DND-41 (cell line): ENCODE measurements at regions not wholly inside any gene's neighbourhood (a gene's known extent, or its start where the extent isn't known, plus 50 kb on each side); places are given as distances from the start of the nearest gene placed in this dataset.

Experiments used
- ATAC-seq: fragments of 200-7000 bp; cut with Tn5 transposase; 3 replicates; pipeline ENCODE4 v1.9.1; 2021; ENCODE audit warnings: low read depth; ENCODE audit not compliant: insufficient read depth
- DNase-seq: peaks from one replicate; pipeline ENCODE4 v3.0.0-alpha.2; 2020
- H2AFZ ChIP-seq: 2 replicates; pipeline ENCODE4 v1.6.0; 2012; ENCODE audit warnings: low read depth, low read length
- H3K27ac ChIP-seq: 2 replicates; pipeline ENCODE4 v1.5.1; 2012; ENCODE audit warnings: low read length, inconsistent platforms
- H3K27me3 ChIP-seq: fragments of 200-600 bp; sonication (generic); 2 replicates; pipeline ENCODE4 v1.6.0; 2012; ENCODE audit warnings: low read length, mild to moderate bottlenecking, inconsistent platforms; ENCODE audit not compliant: insufficient read depth, poor library complexity
- H3K36me3 ChIP-seq: 2 replicates; pipeline ENCODE4 v1.5.1; 2012; ENCODE audit warnings: low read length, inconsistent platforms; ENCODE audit not compliant: insufficient read depth
- H3K4me1 ChIP-seq: 2 replicates; pipeline ENCODE4 v1.5.1; 2012; ENCODE audit warnings: mild to moderate bottlenecking, low read length; ENCODE audit not compliant: insufficient read depth
- H3K4me2 ChIP-seq: 2 replicates; pipeline ENCODE4 v1.6.0; 2012; ENCODE audit warnings: mild to moderate bottlenecking, moderate library complexity, low read length, inconsistent platforms; ENCODE audit not compliant: insufficient read depth
- H3K4me3 ChIP-seq, 2 experiments: fragments of 200-600 bp in 1 of 2; shearing (Covaris generic) in 1 of 2; 2 replicates each; pipeline ENCODE4 v1.5.1; 2012 to 2016; ENCODE audit warnings: inconsistent platforms in 2 of 2, low read length in 2 of 2, mild to moderate bottlenecking in 2 of 2, low read depth in 1 of 2, moderate library complexity in 1 of 2
- H3K79me2 ChIP-seq: 2 replicates; pipeline ENCODE4 v1.6.0; 2012; ENCODE audit warnings: low read length, inconsistent platforms; ENCODE audit not compliant: insufficient read depth
- H3K9ac ChIP-seq: 2 replicates; pipeline ENCODE4 v1.6.0; 2012; ENCODE audit warnings: low read depth, mild to moderate bottlenecking, inconsistent platforms, low read length, moderate library complexity
- H3K9me3 ChIP-seq: 2 replicates; pipeline ENCODE4 v1.5.1; 2012; ENCODE audit warnings: low read length, moderate library complexity, mild to moderate bottlenecking, inconsistent platforms; ENCODE audit not compliant: insufficient read depth, severe bottlenecking
- H4K20me1 ChIP-seq: 2 replicates; pipeline ENCODE4 v1.6.0; 2012; ENCODE audit warnings: low read length; ENCODE audit not compliant: insufficient read depth
- EZH2 ChIP-seq: IDR thresholded peaks from 3 replicates; pipeline ENCODE4 v1.6.1; 2012; ENCODE audit warnings: borderline replicate concordance, low read depth, mild to moderate bottlenecking, moderate library complexity, low read length, inconsistent platforms; ENCODE audit not compliant: severe bottlenecking
- TF ChIP-seq, protein P1 (sequence below): IDR thresholded peaks from 2 replicates; pipeline ENCODE4 v1.5.1; 2012; ENCODE audit warnings: borderline replicate concordance, low read length, moderate library complexity, mild to moderate bottlenecking; ENCODE audit not compliant: poor library complexity, severe bottlenecking; ENCODE audit errors: extremely low read depth

DNA sequence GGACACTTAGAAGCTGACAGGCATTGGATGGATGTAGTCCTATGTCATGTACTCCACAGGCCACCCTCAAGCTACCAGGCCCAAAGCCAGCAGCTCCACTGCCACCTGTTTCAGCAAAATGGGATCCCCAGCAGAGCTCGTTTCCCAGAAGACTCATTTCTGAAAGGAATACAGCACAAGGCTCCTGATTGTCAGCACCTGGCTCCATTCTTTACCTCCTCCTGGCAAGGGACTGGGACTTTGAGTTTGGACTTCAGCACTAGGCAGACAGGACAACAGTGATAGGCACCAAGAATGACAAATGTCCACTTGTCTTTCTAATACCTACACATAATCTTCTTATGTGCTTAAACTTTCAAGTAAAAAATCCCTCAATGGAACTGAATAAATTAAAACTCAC lies 150.4 kb upstream of the RXFP2 start:
- no peak overlapping the region for H2AFZ ChIP-seq
- H3K36me3 ChIP-seq, result no peaks in the 10 kb centered on the region
- H3K4me1 ChIP-seq, result no peaks in the 10 kb centered on the region
- no peaks in the 10 kb centered on the region for H4K20me1 ChIP-seq
- DNase-seq (no peak), ATAC-seq (no peak)
- no peak overlapping the region for H3K4me3 ChIP-seq
- no peaks in the 10 kb centered on the region for H3K79me2 ChIP-seq
- H3K27me3 ChIP-seq, result no peaks in the 10 kb centered on the region
- H3K9me3 ChIP-seq, result no peaks in the 10 kb centered on the region
- H3K4me2 ChIP-seq, result no peak overlapping the region
- no peak for TF ChIP-seq EZH2
- TF ChIP-seq, protein P1, sequence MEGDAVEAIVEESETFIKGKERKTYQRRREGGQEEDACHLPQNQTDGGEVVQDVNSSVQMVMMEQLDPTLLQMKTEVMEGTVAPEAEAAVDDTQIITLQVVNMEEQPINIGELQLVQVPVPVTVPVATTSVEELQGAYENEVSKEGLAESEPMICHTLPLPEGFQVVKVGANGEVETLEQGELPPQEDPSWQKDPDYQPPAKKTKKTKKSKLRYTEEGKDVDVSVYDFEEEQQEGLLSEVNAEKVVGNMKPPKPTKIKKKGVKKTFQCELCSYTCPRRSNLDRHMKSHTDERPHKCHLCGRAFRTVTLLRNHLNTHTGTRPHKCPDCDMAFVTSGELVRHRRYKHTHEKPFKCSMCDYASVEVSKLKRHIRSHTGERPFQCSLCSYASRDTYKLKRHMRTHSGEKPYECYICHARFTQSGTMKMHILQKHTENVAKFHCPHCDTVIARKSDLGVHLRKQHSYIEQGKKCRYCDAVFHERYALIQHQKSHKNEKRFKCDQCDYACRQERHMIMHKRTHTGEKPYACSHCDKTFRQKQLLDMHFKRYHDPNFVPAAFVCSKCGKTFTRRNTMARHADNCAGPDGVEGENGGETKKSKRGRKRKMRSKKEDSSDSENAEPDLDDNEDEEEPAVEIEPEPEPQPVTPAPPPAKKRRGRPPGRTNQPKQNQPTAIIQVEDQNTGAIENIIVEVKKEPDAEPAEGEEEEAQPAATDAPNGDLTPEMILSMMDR, result no peak
- no peak overlapping the region for H3K27ac ChIP-seq
- H3K9ac ChIP-seq, result no peak overlapping the region

DNA sequence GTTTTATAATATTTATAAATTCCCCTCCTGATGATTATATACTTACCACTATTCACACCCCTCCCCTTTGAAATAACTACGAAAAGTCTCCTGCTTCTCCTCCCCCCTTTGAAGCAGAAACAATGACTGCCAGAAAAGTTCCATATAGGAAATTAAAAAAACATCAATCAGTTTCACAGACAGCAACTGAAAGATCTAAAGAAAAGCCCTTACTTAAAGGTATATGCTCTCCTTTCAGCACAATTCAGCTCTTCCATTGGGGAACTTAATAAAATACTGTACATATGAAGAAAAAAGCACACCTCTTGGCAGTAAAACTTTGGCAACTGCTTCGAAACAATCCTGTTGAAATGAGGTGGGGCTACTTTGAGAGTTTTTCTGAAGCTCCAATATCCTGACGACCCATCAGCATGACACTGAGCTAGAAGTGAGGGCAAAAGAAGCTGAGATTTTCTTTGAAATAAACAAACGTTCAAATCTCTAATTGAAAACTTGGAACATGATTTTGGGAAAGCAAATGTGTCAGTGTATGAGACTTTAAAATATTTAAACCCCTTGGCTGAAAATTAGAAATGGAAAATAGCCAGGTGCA lies 147.6 kb upstream of the RXFP2 start:
- Histone ChIP-seq H3K36me3 (no peaks in the 10 kb centered on the region), H3K27ac (no peak overlapping the region), H3K9me3 (no peaks in the 10 kb centered on the region), H3K4me3 (no peak overlapping the region), H3K9ac (no peak overlapping the region), H4K20me1 (no peaks in the 10 kb centered on the region), H3K4me2 (no peak overlapping the region), H3K79me2 (no peaks in the 10 kb centered on the region), H3K4me1 (no peaks in the 10 kb centered on the region), H2AFZ (no peak overlapping the region), H3K27me3 (peaks cover 2% of the 10 kb centered on the region)
- DNase-seq, result no peak
- TF ChIP-seq, protein P1, result no peak
- TF ChIP-seq EZH2, result no peak
- no peak for ATAC-seq

DNA sequence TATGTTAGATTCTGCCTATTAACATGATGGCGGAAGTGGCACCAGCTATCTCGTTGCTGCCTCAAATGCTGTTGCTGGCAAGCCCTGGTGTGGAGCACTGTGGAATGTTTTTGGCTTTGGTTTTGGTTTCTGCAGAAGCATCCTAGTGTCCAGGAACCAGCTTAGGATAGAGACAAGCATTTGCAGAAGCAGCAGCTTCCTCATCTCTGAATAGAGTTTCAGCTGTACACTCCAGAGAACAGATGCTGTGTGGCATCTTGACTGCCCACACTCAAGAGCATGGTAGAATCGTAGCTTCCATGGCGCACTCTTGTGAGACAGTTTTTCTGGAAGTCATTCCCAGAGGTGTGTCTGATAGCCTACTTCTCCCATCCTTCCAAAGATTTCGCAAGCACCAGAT lies 145.3 kb upstream of the RXFP2 start:
- Histone ChIP-seq H3K9ac (no peak overlapping the region), H2AFZ (no peak overlapping the region), H3K9me3 (no peaks in the 10 kb centered on the region), H3K27me3 (peaks cover 2% of the 10 kb centered on the region), H4K20me1 (no peaks in the 10 kb centered on the region), H3K4me2 (no peak overlapping the region), H3K27ac (no peak overlapping the region), H3K4me1 (no peaks in the 10 kb centered on the region), H3K4me3 (no peak overlapping the region), H3K36me3 (no peaks in the 10 kb centered on the region), H3K79me2 (no peaks in the 10 kb centered on the region)
- no peak for TF ChIP-seq EZH2
- TF ChIP-seq, protein P1, result no peak
- ATAC-seq (no peak), DNase-seq (no peak)

DNA sequence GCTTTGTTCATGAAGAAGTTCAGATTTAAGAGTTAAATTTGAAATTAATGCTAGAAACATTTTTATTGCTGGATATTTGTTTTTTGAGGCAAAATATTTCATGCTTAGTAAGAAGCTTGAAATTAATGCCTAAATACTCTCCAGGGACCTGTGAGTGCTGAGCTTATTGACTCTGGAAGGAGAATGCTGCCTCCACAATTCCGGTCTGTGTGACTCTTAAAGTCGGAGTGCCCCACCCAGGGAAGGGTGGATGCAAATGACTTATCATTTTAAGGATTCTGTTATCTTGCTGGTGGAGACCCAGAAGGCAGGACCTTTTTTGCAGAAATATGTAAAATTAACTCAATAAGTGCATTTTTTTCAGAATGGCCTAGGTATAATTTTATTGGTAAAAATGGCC lies 143.8 kb upstream of the RXFP2 start:
- Histone ChIP-seq H3K4me3 (no peak overlapping the region), H3K27ac (no peak overlapping the region)
- DNase-seq, result no peak

More for the DNA sequence above, 143.8 kb upstream of the RXFP2 start:
- TF ChIP-seq, protein P1, result no peak
- no peak for TF ChIP-seq EZH2
- no peak overlapping the region for H3K9ac ChIP-seq
- peaks cover 2% of the 10 kb centered on the region for H3K27me3 ChIP-seq
- H3K79me2 ChIP-seq, result no peaks in the 10 kb centered on the region
- no peak overlapping the region for H3K4me2 ChIP-seq
- H2AFZ ChIP-seq, result no peak overlapping the region
- no peaks in the 10 kb centered on the region for H3K36me3 ChIP-seq
- no peak for ATAC-seq
- H3K9me3 ChIP-seq, result no peaks in the 10 kb centered on the region
- H3K4me1 ChIP-seq, result no peaks in the 10 kb centered on the region
- H4K20me1 ChIP-seq, result no peaks in the 10 kb centered on the region
